ENCODE measurements at regions not wholly inside any gene's neighbourhood (a gene's known extent, or its start where the extent isn't known, plus 50 kb on each side); places are given as distances from the start of the nearest gene placed in this dataset.

- intact Hi-C loops (cut with micrococcal nuclease) = no loop called here
- no peaks in the 10 kb centered on the region for H3K27me3 Mint-ChIP-seq
Measured at GRCh38 chr3:117217355-117217754, 507.8 kb downstream of the TUSC7 start.

DNA sequence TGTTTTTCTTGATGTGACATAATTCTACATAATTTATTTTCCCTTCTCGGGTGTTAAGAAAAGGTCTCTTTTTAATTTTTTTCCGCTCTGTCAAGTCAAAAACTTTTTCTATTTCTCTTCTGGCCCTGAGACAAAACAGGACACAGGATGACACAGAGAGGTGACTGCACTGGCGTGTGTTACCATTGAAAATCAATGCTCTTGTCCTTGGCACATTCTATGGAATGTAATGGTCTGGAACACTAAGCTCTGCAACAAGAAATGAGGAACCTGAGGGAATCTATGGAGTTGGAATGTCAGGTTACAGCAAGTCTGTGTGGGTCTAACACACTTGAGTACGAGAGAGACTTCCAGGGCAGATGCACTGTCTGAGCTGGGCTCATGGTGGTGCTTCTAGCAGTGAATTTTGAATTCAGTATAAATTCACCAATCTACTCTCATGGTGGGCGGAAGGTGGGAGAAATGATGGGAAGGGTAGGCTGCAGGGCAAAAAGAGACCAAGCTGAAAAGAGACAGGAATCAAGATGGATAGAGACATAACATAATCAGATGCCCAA is 508.3 kb downstream of the TUSC7 start:
- CTCF ChIA-PET = no interaction called here

More at GRCh38 chr3:117217355-117217754, 507.8 kb downstream of the TUSC7 start:
- no peak for DNase-seq
- Mint-ChIP-seq H3K36me3 (no peaks in the 10 kb centered on the region), H3K4me1 (no peaks in the 10 kb centered on the region), H3K9me3 (peaks cover 0 to 11% (median 1%) of the 10 kb centered on the region in 11 donors), H3K4me3 (no peak overlapping the region), H3K27ac (no peak overlapping the region)
- H3K4me3 ChIP-seq (ENCODE audit: low read length) = no peak overlapping the region
- H3K27me3 ChIP-seq (ENCODE audit: control insufficient read depth in 2 of 2, insufficient read depth in 2 of 2, low read length in 2 of 2) = no peaks in the 10 kb centered on the region
- no peaks in the 10 kb centered on the region for H3K4me1 ChIP-seq (ENCODE audit: control insufficient read depth in 2 of 2, insufficient read depth in 2 of 2, low read length in 2 of 2)
- ChIA-PET POLR2A (no interaction called here), CTCF (no interaction called here)
- H3K27ac ChIP-seq (ENCODE audit: low read depth, low read length) = no peak overlapping the region
- no peaks in the 10 kb centered on the region for H3K9me3 ChIP-seq (ENCODE audit: control insufficient read depth in 2 of 3, low read length in 3 of 3)
- H3K36me3 ChIP-seq (ENCODE audit: control insufficient read depth in 2 of 3, insufficient read depth in 3 of 3, low read length in 3 of 3) = no peaks in the 10 kb centered on the region
- ATAC-seq = no peak

GRCh38 chr3:117218641-117219048 is 509.1 kb downstream of the TUSC7 start:
- Mint-ChIP-seq H3K9me3 (peaks cover 0 to 9% (median 0%) of the 10 kb centered on the region in 11 donors), H3K27me3 (no peaks in the 10 kb centered on the region), H3K27ac (no peak overlapping the region), H3K4me1 (no peaks in the 10 kb centered on the region), H3K36me3 (no peaks in the 10 kb centered on the region), H3K4me3 (no peak overlapping the region)
- no peaks in the 10 kb centered on the region for H3K36me3 ChIP-seq (ENCODE audit: control insufficient read depth in 2 of 3, insufficient read depth in 3 of 3, low read length in 3 of 3)
- intact Hi-C loops (cut with micrococcal nuclease) = no loop called here
- no peaks in the 10 kb centered on the region for H3K9me3 ChIP-seq (ENCODE audit: control insufficient read depth in 2 of 3, low read length in 3 of 3)
- no peak overlapping the region for H3K4me3 ChIP-seq (ENCODE audit: low read length)
- H3K27me3 ChIP-seq (ENCODE audit: control insufficient read depth in 2 of 2, insufficient read depth in 2 of 2, low read length in 2 of 2) = no peaks in the 10 kb centered on the region
- no peak overlapping the region for H3K27ac ChIP-seq (ENCODE audit: low read depth, low read length)
- CTCF ChIA-PET = no interaction called here
- DNase-seq (no peak), ATAC-seq (no peak)
- no peaks in the 10 kb centered on the region for H3K4me1 ChIP-seq (ENCODE audit: control insufficient read depth in 2 of 2, insufficient read depth in 2 of 2, low read length in 2 of 2)
- POLR2A ChIA-PET = no interaction called here

More for the DNA sequence above, 508.3 kb downstream of the TUSC7 start:
- no peak overlapping the region for H3K27ac Mint-ChIP-seq
- Histone ChIP-seq H3K27ac (ENCODE audit: low read depth, low read length) (no peak overlapping the region), H3K4me3 (ENCODE audit: low read length) (no peak overlapping the region), H3K27me3 (ENCODE audit: control insufficient read depth in 2 of 2, insufficient read depth in 2 of 2, low read length in 2 of 2) (no peaks in the 10 kb centered on the region), H3K36me3 (ENCODE audit: control insufficient read depth in 2 of 3, insufficient read depth in 3 of 3, low read length in 3 of 3) (no peaks in the 10 kb centered on the region), H3K4me1 (ENCODE audit: control insufficient read depth in 2 of 2, insufficient read depth in 2 of 2, low read length in 2 of 2) (no peaks in the 10 kb centered on the region), H3K9me3 (ENCODE audit: control insufficient read depth in 2 of 3, low read length in 3 of 3) (no peaks in the 10 kb centered on the region)
- ATAC-seq (no peak), DNase-seq (no peak)
- no peaks in the 10 kb centered on the region for H3K27me3 Mint-ChIP-seq
- intact Hi-C loops (cut with micrococcal nuclease) = no loop called here
- no peak overlapping the region for H3K4me3 Mint-ChIP-seq
- POLR2A ChIA-PET = no interaction called here
- no peaks in the 10 kb centered on the region for H3K36me3 Mint-ChIP-seq
- H3K9me3 Mint-ChIP-seq = peaks cover 0 to 9% (median 1%) of the 10 kb centered on the region in 11 donors
- no peaks in the 10 kb centered on the region for H3K4me1 Mint-ChIP-seq

DNA sequence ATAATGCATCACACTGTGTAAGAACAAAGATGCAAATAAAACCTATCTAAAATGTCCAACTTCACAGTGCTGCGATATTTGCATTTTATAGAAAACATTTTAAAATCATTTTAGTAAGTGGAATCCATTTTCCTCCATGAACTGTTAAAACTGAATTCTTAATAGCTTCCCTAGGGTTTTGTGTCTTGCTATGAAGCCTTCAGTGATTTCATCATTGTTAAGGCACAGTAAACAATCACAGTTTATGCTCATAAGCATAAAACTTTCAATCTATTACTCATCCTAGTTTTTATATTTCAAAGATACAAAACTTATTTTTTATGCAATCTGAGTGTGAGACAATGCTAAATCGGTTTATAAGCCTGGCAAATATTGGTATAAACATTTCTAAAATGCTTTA is 509.7 kb downstream of the TUSC7 start:
- H3K4me1 ChIP-seq (ENCODE audit: control insufficient read depth in 2 of 2, insufficient read depth in 2 of 2, low read length in 2 of 2) = no peaks in the 10 kb centered on the region
- no peaks in the 10 kb centered on the region for H3K4me1 Mint-ChIP-seq
- no peak overlapping the region for H3K27ac ChIP-seq (ENCODE audit: low read depth, low read length)
- POLR2A ChIA-PET = no interaction called here
- H3K27me3 ChIP-seq (ENCODE audit: control insufficient read depth in 2 of 2, insufficient read depth in 2 of 2, low read length in 2 of 2) = no peaks in the 10 kb centered on the region
- CTCF ChIA-PET = no interaction called here
- H3K9me3 ChIP-seq (ENCODE audit: control insufficient read depth in 2 of 3, low read length in 3 of 3) = no peaks in the 10 kb centered on the region
- no peak overlapping the region for H3K4me3 Mint-ChIP-seq
- ATAC-seq (no peak), DNase-seq (no peak)
- H3K36me3 Mint-ChIP-seq = no peaks in the 10 kb centered on the region
- no peak overlapping the region for H3K4me3 ChIP-seq (ENCODE audit: low read length)
- H3K36me3 ChIP-seq (ENCODE audit: control insufficient read depth in 2 of 3, insufficient read depth in 3 of 3, low read length in 3 of 3) = no peaks in the 10 kb centered on the region
- no peaks in the 10 kb centered on the region for H3K27me3 Mint-ChIP-seq
- H3K27ac Mint-ChIP-seq = no peak overlapping the region
- intact Hi-C loops (cut with micrococcal nuclease) = no loop called here
- H3K9me3 Mint-ChIP-seq = peaks cover 0 to 9% (median 0%) of the 10 kb centered on the region in 11 donors

DNA sequence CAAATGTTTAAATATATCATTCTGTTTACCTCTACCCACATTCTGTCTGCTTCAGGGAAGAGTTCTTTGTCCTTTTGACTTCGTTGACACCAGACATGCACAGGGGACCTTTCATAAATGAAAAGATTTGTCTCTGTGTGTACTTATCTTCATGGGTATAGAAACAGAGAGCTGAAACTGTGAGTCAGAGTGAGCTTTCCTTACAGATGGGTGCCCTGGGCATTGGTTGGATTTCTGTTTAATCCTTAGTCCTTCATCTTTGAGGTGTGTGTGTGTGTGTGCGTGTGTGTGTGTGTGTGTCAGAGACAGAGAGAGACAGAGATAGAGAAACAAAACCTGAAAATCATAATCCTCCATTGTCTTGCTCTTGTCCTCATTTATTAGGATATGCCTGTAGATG is 517.4 kb downstream of the TUSC7 start:
- Histone ChIP-seq H3K9me3 (ENCODE audit: control insufficient read depth in 2 of 3, low read length in 3 of 3) (no peaks in the 10 kb centered on the region), H3K4me3 (ENCODE audit: low read length) (no peak overlapping the region), H3K27me3 (ENCODE audit: control insufficient read depth in 2 of 2, insufficient read depth in 2 of 2, low read length in 2 of 2) (no peaks in the 10 kb centered on the region), H3K4me1 (ENCODE audit: control insufficient read depth in 2 of 2, insufficient read depth in 2 of 2, low read length in 2 of 2) (no peaks in the 10 kb centered on the region), H3K36me3 (ENCODE audit: control insufficient read depth in 2 of 3, insufficient read depth in 3 of 3, low read length in 3 of 3) (no peaks in the 10 kb centered on the region), H3K27ac (ENCODE audit: low read depth, low read length) (no peak overlapping the region)
- POLR2A ChIA-PET = no interaction called here
- H3K4me1 Mint-ChIP-seq = no peaks in the 10 kb centered on the region
- no peaks in the 10 kb centered on the region for H3K27me3 Mint-ChIP-seq
- H3K27ac Mint-ChIP-seq = no peak overlapping the region
- no peak overlapping the region for H3K4me3 Mint-ChIP-seq
- peaks cover 0 to 19% (median 6%) of the 10 kb centered on the region in 11 donors for H3K9me3 Mint-ChIP-seq
- CTCF ChIA-PET = no interaction called here
- ATAC-seq (no peak), DNase-seq (no peak)
- peaks cover 0 to 4% (median 0%) of the 10 kb centered on the region in 5 donors for H3K36me3 Mint-ChIP-seq
- intact Hi-C loops (cut with micrococcal nuclease) = no loop called here

DNA sequence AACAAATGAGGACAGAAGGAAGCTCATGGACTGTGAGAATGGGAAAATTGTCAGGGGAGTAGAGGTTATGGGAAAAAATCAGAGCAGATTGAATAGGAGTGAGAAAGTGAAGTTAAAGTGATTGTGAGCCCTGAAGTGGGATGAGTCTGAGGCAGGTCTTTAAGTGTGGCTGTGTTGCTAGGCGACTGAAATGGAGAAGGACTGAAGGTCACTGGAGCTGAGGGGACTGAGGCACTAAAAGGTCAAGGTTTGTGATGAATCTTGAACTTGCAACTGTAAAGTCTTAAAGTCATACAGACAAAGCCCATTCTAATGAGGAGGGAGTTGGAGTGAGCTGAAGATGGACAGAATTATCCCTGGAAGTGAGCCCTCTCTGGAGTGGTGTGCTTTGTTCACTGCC is 518.9 kb downstream of the TUSC7 start:
- CTCF ChIA-PET = no interaction called here
- intact Hi-C loops (cut with micrococcal nuclease) = no loop called here

DNA sequence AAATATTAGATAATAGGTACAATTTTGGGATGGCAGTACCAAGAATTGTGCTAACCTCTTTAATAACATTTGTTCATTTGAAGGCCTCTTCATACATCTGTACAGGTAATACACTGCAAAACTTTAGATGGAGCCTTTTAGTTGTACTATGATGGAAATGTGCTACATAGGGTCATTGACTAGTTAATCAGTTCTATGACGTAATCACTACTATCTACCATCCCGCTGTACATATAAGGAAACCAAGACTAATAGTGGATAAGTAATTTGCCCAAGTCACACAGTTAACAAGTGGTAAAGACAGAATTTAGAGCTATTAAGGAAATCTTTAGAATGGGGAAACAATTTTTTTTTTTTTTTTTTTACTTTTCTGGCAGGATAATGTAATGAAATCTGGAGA is 521.3 kb downstream of the TUSC7 start:
- ATAC-seq (no peak), DNase-seq (no peak)
- Mint-ChIP-seq H3K27ac (no peak overlapping the region), H3K9me3 (peaks cover 0 to 26% (median 6%) of the 10 kb centered on the region in 11 donors), H3K4me3 (no peak overlapping the region), H3K27me3 (no peaks in the 10 kb centered on the region), H3K4me1 (no peaks in the 10 kb centered on the region), H3K36me3 (peaks cover 0 to 4% (median 0%) of the 10 kb centered on the region in 5 donors)
- ChIA-PET POLR2A (no interaction called here), CTCF (interaction anchor here (0.6 kb wide), 1 partner anchor 412 kb away, joined by 9 read pairs; no protein-coding TSS in a partner anchor)
- intact Hi-C loops (cut with micrococcal nuclease) = no loop called here
- Histone ChIP-seq H3K4me3 (ENCODE audit: low read length) (no peak overlapping the region), H3K27me3 (ENCODE audit: control insufficient read depth in 2 of 2, insufficient read depth in 2 of 2, low read length in 2 of 2) (no peaks in the 10 kb centered on the region), H3K4me1 (ENCODE audit: control insufficient read depth in 2 of 2, insufficient read depth in 2 of 2, low read length in 2 of 2) (no peaks in the 10 kb centered on the region), H3K9me3 (ENCODE audit: control insufficient read depth in 2 of 3, low read length in 3 of 3) (peaks cover 0 to 4% (median 0%) of the 10 kb centered on the region in 3 experiments), H3K36me3 (ENCODE audit: control insufficient read depth in 2 of 3, insufficient read depth in 3 of 3, low read length in 3 of 3) (no peaks in the 10 kb centered on the region), H3K27ac (ENCODE audit: low read depth, low read length) (no peak overlapping the region)

More for the DNA sequence above, 518.9 kb downstream of the TUSC7 start:
- Mint-ChIP-seq H3K4me3 (no peak overlapping the region), H3K4me1 (no peaks in the 10 kb centered on the region), H3K36me3 (peaks cover 0 to 4% (median 0%) of the 10 kb centered on the region in 5 donors), H3K9me3 (peaks cover 0 to 25% (median 6%) of the 10 kb centered on the region in 11 donors), H3K27ac (no peak overlapping the region), H3K27me3 (no peaks in the 10 kb centered on the region)
- no peak for ATAC-seq
- Histone ChIP-seq H3K36me3 (ENCODE audit: control insufficient read depth in 2 of 3, insufficient read depth in 3 of 3, low read length in 3 of 3) (no peaks in the 10 kb centered on the region), H3K9me3 (ENCODE audit: control insufficient read depth in 2 of 3, low read length in 3 of 3) (no peaks in the 10 kb centered on the region), H3K27ac (ENCODE audit: low read depth, low read length) (no peak overlapping the region), H3K27me3 (ENCODE audit: control insufficient read depth in 2 of 2, insufficient read depth in 2 of 2, low read length in 2 of 2) (no peaks in the 10 kb centered on the region), H3K4me1 (ENCODE audit: control insufficient read depth in 2 of 2, insufficient read depth in 2 of 2, low read length in 2 of 2) (no peaks in the 10 kb centered on the region), H3K4me3 (ENCODE audit: low read length) (no peak overlapping the region)
- POLR2A ChIA-PET = no interaction called here
- DNase-seq = no peak

Measured in naive thymus-derived CD4-positive, alpha-beta T cell (primary cell).